ENCODE measurements at regions not wholly inside any gene's neighbourhood (a gene's known extent, or its start where the extent isn't known, plus 50 kb on each side); places are given as distances from the start of the nearest gene placed in this dataset.

DNA sequence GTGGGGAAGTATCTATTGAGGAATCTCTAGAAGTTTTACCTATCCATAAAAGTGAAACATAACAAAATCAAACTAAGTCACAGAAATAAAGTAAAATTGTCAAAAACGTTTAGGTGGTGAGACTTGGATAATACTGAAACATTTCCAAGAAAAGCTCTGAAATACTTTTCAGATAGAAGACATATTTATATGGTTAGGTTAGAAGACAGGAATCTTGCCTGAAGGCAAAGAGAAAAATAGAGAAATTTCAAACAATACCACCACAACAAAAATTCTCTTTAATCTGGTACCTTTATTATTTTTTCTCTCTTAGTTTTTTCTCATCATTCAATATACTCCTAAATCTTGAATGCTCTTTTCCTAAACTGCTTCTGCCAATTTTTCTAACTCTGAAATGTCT is 222.7 kb upstream of the PLSCR5 start:
- no peak for TF ChIP-seq CTCF (IDR thresholded peaks at IDR 0.05)
- TF ChIP-seq POLR2A (IDR thresholded peaks at IDR 0.05): no peak
